ENCODE measurements at regions not wholly inside any gene's neighbourhood (a gene's known extent, or its start where the extent isn't known, plus 50 kb on each side); places are given as distances from the start of the nearest gene placed in this dataset.

DNA sequence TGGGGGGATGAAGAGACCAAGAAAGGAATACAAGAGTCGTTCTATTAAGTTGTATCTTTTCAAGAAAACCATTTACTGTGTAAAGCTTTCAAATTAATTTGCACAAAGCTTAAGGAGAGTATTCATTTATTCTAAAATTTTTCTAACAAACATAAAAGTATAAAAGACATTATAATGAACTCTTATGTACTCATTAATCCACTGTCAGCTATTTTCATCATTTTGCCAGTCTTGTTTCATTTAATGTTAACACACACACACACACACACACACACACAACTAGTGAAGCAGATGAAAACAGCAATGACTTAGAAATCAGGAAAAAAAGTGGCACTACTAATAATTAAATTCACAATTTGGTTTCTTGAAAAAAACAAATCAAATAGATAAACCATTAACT is 176.7 kb downstream of the TLE1 start:
- H3K9me3 ChIP-seq (ENCODE audit: control insufficient read depth, insufficient read depth, low read length): peaks cover 6% of the 10 kb centered on the region; the same call in 1 of the 2 replicates
- H3K9ac ChIP-seq (ENCODE audit: low read depth, low read length): no peak overlapping the region
- no peaks in the 10 kb centered on the region for H3K4me1 ChIP-seq (ENCODE audit: control insufficient read depth, insufficient read depth, low read length)
- no peak overlapping the region for H3K27ac ChIP-seq (ENCODE audit: low read depth, low read length)
- no peaks in the 10 kb centered on the region for H3K27me3 ChIP-seq (ENCODE audit: control insufficient read depth, insufficient read depth, low read length)
- no peak overlapping the region for H3K4me3 ChIP-seq (ENCODE audit: low read depth, low read length)
- H3K36me3 ChIP-seq (ENCODE audit: control insufficient read depth, insufficient read depth, low read length): no peaks in the 10 kb centered on the region

DNA sequence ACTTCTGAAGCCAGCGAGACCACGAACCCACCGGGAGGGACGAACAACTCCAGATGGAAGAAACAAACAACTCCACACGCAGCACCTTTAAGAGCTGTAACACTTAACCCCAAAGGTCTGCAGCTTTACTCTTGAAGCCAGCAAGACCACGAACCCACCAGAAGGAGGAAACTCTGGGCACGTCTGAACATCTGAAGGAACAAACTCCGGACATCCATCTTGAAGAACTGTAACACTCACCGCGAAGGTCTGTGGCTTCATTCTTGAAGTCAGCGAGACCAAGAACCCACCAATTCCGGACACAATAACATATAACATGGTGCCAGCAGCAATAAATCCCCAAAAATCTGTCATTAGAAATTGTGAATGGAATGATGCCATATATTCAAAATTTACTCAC is 180.9 kb downstream of the TLE1 start:
- no peak overlapping the region for H3K27ac ChIP-seq (ENCODE audit: low read depth, low read length)
- H3K4me1 ChIP-seq (ENCODE audit: control insufficient read depth, insufficient read depth, low read length): no peaks in the 10 kb centered on the region
- H3K27me3 ChIP-seq (ENCODE audit: control insufficient read depth, insufficient read depth, low read length): no peaks in the 10 kb centered on the region
- H3K9me3 ChIP-seq (ENCODE audit: control insufficient read depth, insufficient read depth, low read length): peaks cover 6% of the 10 kb centered on the region; the same call in 1 of the 2 replicates
- no peak overlapping the region for H3K4me3 ChIP-seq (ENCODE audit: low read depth, low read length)
- H3K9ac ChIP-seq (ENCODE audit: low read depth, low read length): no peak overlapping the region
- H3K36me3 ChIP-seq (ENCODE audit: control insufficient read depth, insufficient read depth, low read length): no peaks in the 10 kb centered on the region

DNA sequence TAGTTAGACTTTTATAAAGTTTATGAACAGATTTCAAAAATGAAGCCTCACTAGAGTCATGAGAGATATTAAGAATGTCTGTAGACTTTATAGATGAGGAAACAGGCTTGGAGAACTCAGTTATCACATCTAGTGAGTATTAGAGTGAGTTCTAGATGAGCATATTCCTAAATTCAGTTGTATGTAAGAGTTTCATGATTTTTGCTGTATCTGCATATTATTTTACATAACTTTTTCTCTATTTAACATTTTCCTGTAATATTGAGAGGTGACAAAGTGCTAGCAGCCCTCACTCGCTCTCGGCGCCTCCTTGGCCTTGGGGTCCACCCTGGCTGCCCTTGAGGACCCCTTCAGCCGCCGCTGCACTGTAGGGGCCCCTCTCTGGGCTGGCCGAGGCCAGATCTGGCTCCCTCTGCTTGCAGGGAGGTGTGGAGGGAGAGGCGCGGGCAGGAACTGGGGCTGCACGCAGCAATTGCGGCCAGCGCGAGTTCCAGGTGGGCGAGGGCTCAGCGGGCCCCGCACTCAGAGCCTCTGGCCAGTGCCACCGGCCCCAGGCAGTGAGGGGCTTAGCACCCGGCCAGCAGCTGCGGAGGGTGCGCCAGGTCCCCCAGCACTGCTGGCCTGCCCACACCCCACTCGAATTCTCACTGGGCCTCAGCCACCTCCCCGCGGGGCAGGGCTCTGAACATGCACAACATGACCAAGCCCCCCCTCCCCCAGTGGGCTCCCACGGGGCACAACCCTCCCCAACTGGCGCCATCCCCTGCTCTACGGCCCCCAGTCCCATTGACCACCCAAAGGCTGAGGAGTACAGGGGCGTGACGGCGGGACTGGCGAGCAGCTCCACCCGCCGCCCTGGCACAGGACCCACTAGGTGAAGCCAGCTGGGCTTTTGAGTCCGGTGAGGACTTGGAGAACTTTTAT is 182.1 kb downstream of the TLE1 start:
- Histone ChIP-seq H3K27me3 (ENCODE audit: control insufficient read depth, insufficient read depth, low read length) (no peaks in the 10 kb centered on the region), H3K36me3 (ENCODE audit: control insufficient read depth, insufficient read depth, low read length) (no peaks in the 10 kb centered on the region), H3K27ac (ENCODE audit: low read depth, low read length) (no peak overlapping the region), H3K9me3 (ENCODE audit: control insufficient read depth, insufficient read depth, low read length) (peaks cover 6% of the 10 kb centered on the region; the same call in 1 of the 2 replicates), H3K4me3 (ENCODE audit: low read depth, low read length) (no peak overlapping the region), H3K9ac (ENCODE audit: low read depth, low read length) (no peak overlapping the region), H3K4me1 (ENCODE audit: control insufficient read depth, insufficient read depth, low read length) (no peaks in the 10 kb centered on the region)

DNA sequence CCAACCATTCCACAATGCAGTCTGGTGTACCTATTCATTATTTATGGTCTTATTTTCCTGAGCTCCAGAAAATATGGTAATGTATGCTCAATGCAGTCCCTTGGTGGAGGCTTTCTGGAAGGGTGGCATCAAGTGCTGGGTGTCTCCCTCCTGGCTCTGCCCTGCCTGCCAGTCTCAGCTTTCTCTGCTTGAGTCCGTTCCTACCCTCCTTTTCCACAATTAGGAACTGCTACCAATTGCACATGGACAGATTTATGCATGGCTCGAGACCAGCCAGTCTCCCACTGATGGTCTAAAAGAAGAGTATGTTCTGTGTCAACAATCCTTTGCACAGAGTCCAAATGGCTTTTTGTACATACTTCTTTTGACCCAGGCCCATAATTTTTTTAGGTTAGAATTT is 189.8 kb downstream of the TLE1 start:
- no peak overlapping the region for H3K9ac ChIP-seq (ENCODE audit: low read depth, low read length)
- H3K9me3 ChIP-seq (ENCODE audit: control insufficient read depth, insufficient read depth, low read length): no peaks in the 10 kb centered on the region
- H3K27ac ChIP-seq (ENCODE audit: low read depth, low read length): no peak overlapping the region
- H3K36me3 ChIP-seq (ENCODE audit: control insufficient read depth, insufficient read depth, low read length): no peaks in the 10 kb centered on the region
- no peaks in the 10 kb centered on the region for H3K4me1 ChIP-seq (ENCODE audit: control insufficient read depth, insufficient read depth, low read length)
- no peak overlapping the region for H3K4me3 ChIP-seq (ENCODE audit: low read depth, low read length)
- no peaks in the 10 kb centered on the region for H3K27me3 ChIP-seq (ENCODE audit: control insufficient read depth, insufficient read depth, low read length)

DNA sequence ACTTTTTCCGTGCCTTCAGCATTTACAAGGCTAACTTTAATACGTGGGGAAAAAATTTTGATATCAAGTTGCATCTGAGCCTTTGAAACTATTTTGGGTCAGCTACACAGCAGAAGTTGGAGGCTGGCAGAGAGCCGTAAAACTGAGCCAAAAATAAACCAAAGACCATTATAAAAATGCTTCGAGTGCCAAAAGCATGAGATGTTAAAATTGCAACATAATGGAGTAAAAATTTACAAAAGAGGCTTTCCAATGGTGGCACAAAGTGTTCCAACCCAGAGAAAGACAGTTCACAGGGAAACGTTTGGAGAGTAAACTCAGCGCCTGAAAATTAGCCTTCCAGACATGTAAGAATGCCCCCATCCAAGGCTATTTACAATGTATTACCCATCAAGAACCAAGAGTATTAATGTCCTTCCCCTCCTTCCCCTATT is 190.3 kb downstream of the TLE1 start:
- Histone ChIP-seq H3K27me3 (ENCODE audit: control insufficient read depth, insufficient read depth, low read length) (no peaks in the 10 kb centered on the region), H3K9me3 (ENCODE audit: control insufficient read depth, insufficient read depth, low read length) (no peaks in the 10 kb centered on the region), H3K27ac (ENCODE audit: low read depth, low read length) (no peak overlapping the region), H3K9ac (ENCODE audit: low read depth, low read length) (no peak overlapping the region), H3K4me3 (ENCODE audit: low read depth, low read length) (no peak overlapping the region), H3K4me1 (ENCODE audit: control insufficient read depth, insufficient read depth, low read length) (no peaks in the 10 kb centered on the region), H3K36me3 (ENCODE audit: control insufficient read depth, insufficient read depth, low read length) (no peaks in the 10 kb centered on the region)

DNA sequence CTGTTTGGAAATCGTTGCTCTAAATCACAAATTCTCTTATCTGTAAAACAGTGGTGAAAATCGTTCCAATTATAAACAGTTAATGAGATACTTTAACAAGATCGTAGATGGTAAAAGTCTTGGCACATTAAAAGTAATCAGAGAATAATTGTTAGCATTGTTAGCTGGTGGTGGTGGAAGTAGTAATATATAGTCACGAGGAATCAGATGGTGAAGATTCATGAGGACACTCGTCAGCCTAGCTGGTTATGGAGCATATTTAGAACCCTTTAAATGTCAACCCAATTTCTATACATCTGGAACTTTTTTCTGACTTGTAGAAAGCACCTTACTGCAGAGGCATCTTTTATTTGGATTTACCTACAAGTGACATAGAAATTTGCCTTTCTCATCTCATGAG is 190.8 kb downstream of the TLE1 start:
- H3K9ac ChIP-seq (ENCODE audit: low read depth, low read length): no peak overlapping the region
- no peak overlapping the region for H3K4me3 ChIP-seq (ENCODE audit: low read depth, low read length)
- H3K27me3 ChIP-seq (ENCODE audit: control insufficient read depth, insufficient read depth, low read length): no peaks in the 10 kb centered on the region
- no peaks in the 10 kb centered on the region for H3K36me3 ChIP-seq (ENCODE audit: control insufficient read depth, insufficient read depth, low read length)
- H3K4me1 ChIP-seq (ENCODE audit: control insufficient read depth, insufficient read depth, low read length): no peaks in the 10 kb centered on the region
- no peaks in the 10 kb centered on the region for H3K9me3 ChIP-seq (ENCODE audit: control insufficient read depth, insufficient read depth, low read length)
- H3K27ac ChIP-seq (ENCODE audit: low read depth, low read length): no peak overlapping the region

DNA sequence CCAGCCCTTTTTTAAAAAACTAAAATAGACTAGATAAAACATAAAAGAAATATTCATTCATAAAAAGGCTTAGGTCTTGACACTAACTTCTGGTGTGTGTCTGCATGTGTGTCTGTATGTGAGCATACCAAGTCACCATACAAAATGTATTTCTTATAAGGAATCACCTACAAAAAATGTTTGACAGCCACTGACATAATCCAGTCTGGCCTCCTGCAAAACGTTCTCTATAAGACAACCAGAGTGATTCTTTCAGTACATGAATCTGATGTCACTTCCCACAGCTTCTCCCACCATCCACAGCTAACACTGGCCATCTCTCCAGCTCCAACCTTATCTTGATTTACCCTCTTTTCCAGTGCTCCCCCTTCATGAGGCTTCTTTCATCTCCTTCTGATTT is 192.3 kb downstream of the TLE1 start:
- H3K36me3 ChIP-seq (ENCODE audit: control insufficient read depth, insufficient read depth, low read length): no peaks in the 10 kb centered on the region
- no peak overlapping the region for H3K27ac ChIP-seq (ENCODE audit: low read depth, low read length)
- H3K4me1 ChIP-seq (ENCODE audit: control insufficient read depth, insufficient read depth, low read length): no peaks in the 10 kb centered on the region
- no peak overlapping the region for H3K9ac ChIP-seq (ENCODE audit: low read depth, low read length)
- H3K9me3 ChIP-seq (ENCODE audit: control insufficient read depth, insufficient read depth, low read length): no peaks in the 10 kb centered on the region
- H3K4me3 ChIP-seq (ENCODE audit: low read depth, low read length): no peak overlapping the region
- H3K27me3 ChIP-seq (ENCODE audit: control insufficient read depth, insufficient read depth, low read length): no peaks in the 10 kb centered on the region

DNA sequence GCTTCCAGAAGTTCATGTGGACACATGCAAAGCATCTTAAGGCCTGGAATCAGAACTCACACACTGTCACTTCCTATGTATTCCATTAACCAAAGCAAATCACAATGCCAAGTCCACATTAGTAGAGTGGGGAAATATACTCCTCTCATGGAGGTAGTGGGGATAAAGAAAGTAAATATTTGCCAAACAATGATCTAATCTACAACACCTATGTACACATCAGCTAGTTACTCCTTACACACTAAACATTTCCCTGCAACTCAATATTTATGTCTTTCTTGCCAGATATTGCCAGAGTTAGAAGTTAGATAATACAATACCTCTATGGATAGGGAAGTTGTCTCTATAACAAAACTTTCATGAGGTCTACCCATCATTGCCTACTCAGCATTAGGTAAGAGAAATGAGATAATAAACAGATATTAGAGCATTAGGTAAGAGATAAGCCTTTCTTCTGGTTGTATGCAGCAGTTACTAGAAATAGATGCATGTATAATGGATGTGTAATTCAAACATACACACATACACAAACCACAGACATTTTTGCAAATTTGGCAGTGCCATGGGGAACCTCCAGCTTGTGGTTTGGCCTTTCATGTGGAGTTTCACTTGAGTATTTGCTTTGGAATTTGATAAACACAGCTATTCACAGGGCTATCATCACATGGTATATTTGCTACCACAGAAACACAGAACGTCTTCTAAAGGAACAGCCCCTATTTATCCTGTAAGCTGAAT is 196.5 kb downstream of the TLE1 start:
- Histone ChIP-seq H3K36me3 (ENCODE audit: control insufficient read depth, insufficient read depth, low read length) (no peaks in the 10 kb centered on the region), H3K4me1 (ENCODE audit: control insufficient read depth, insufficient read depth, low read length) (no peaks in the 10 kb centered on the region), H3K27ac (ENCODE audit: low read depth, low read length) (no peak overlapping the region)

DNA sequence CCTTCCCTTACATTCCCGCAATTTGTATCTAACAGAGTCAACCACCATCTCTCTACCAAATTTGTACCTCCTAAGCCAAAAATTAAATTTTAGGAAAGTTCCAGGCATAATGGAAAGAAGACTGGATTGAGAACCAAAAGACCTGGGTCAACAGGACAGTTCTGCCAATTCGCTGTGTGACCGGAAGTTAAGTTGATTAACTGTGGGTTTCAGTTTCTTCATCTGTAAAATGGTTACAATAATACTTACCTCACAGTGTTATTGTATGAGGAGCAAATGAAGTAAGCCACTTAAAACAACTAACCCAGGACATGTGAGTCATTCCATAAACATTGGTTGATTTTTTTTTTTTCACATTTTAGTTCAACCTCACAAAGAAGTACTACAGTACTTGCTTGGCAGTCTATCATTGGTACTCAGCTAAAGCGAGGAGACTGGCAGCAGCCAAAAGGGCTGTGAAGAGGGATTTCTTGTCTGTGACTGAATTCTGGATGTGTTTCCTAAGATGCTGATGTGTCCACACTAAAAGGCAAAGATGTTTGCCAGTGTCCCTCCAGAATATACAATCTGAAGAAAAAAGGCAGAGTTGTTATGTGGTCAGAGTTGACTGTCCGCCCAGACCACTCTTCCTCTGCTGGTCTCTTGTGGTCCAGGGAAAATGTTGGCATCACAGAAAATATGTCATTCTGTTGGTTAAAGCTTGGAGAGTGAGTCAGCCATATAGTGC is 198.6 kb downstream of the TLE1 start:
- Histone ChIP-seq H3K36me3 (ENCODE audit: control insufficient read depth, insufficient read depth, low read length) (no peaks in the 10 kb centered on the region), H3K27me3 (ENCODE audit: control insufficient read depth, insufficient read depth, low read length) (no peaks in the 10 kb centered on the region), H3K27ac (ENCODE audit: low read depth, low read length) (no peak overlapping the region), H3K4me3 (ENCODE audit: low read depth, low read length) (no peak overlapping the region), H3K9me3 (ENCODE audit: control insufficient read depth, insufficient read depth, low read length) (no peaks in the 10 kb centered on the region), H3K9ac (ENCODE audit: low read depth, low read length) (no peak overlapping the region), H3K4me1 (ENCODE audit: control insufficient read depth, insufficient read depth, low read length) (no peaks in the 10 kb centered on the region)

More for the DNA sequence above, 196.5 kb downstream of the TLE1 start:
- Histone ChIP-seq H3K4me3 (ENCODE audit: low read depth, low read length) (no peak overlapping the region), H3K9me3 (ENCODE audit: control insufficient read depth, insufficient read depth, low read length) (no peaks in the 10 kb centered on the region), H3K27me3 (ENCODE audit: control insufficient read depth, insufficient read depth, low read length) (no peaks in the 10 kb centered on the region), H3K9ac (ENCODE audit: low read depth, low read length) (no peak overlapping the region)

DNA sequence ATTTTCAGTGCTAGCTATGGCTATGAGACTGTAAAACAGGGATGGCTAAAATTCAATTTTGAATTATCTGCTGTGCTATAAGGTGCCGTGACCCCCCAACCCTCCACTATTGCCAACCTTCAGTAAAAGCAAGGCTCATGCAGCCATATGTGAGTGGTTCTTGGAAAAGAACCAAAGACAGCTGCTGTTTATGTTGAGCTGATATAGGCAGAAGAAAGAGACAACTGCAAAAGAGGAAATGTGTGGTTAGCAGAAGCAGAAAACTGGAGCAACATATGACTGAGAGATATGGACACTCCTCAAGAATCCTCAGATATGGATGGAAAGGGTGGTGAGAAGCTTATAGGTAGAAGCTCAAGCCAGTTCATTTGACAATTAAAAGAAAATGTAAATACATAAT is 200.3 kb downstream of the TLE1 start:
- Histone ChIP-seq H3K27ac (ENCODE audit: low read depth, low read length) (no peak overlapping the region), H3K36me3 (ENCODE audit: control insufficient read depth, insufficient read depth, low read length) (no peaks in the 10 kb centered on the region), H3K4me3 (ENCODE audit: low read depth, low read length) (no peak overlapping the region), H3K9ac (ENCODE audit: low read depth, low read length) (no peak overlapping the region), H3K9me3 (ENCODE audit: control insufficient read depth, insufficient read depth, low read length) (no peaks in the 10 kb centered on the region), H3K27me3 (ENCODE audit: control insufficient read depth, insufficient read depth, low read length) (no peaks in the 10 kb centered on the region), H3K4me1 (ENCODE audit: control insufficient read depth, insufficient read depth, low read length) (no peaks in the 10 kb centered on the region)
